22Rv1 (cell line): ENCODE measurements at regions not wholly inside any gene's neighbourhood (a gene's known extent, or its start where the extent isn't known, plus 50 kb on each side); places are given as distances from the start of the nearest gene placed in this dataset.

ENCODE experiments used
- ZFX ChIP-seq: fragments of 450-650 bp; IDR thresholded peaks from 2 replicates; pipeline ENCODE4 v1.6.1; 2017; ENCODE audit warnings: antibody characterized with exemption, borderline replicate concordance
- TF ChIP-seq, protein P1 (sequence below): fragments of 450-650 bp; IDR thresholded peaks from 2 replicates; pipeline ENCODE4 v1.5.1; 2017; ENCODE audit warnings: mild to moderate bottlenecking

DNA sequence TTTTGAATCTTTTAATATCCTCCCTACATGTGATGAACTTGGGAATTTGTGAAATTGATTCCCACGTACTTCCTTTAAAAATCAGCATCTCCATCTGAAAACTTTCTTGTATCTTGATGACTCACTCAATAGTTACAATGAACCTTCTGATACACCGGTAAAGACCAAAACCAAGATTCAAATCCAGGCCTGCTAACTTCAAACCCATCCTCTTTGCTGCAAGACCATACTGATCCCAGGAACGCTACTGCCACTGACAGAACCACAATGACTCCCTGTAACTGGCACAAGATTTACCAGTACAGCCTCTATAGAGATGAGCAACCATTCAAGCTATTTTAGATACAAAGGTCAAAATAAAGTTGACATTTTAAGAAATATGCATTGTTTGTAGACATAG lies 332.9 kb downstream of the DNAH5 start:
- TF ChIP-seq, protein P1, sequence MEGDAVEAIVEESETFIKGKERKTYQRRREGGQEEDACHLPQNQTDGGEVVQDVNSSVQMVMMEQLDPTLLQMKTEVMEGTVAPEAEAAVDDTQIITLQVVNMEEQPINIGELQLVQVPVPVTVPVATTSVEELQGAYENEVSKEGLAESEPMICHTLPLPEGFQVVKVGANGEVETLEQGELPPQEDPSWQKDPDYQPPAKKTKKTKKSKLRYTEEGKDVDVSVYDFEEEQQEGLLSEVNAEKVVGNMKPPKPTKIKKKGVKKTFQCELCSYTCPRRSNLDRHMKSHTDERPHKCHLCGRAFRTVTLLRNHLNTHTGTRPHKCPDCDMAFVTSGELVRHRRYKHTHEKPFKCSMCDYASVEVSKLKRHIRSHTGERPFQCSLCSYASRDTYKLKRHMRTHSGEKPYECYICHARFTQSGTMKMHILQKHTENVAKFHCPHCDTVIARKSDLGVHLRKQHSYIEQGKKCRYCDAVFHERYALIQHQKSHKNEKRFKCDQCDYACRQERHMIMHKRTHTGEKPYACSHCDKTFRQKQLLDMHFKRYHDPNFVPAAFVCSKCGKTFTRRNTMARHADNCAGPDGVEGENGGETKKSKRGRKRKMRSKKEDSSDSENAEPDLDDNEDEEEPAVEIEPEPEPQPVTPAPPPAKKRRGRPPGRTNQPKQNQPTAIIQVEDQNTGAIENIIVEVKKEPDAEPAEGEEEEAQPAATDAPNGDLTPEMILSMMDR, result no peak
- no peak for TF ChIP-seq ZFX
